Urinary bladder (tissue), 3 donors: ENCODE measurements at regions not wholly inside any gene's neighbourhood (a gene's known extent, or its start where the extent isn't known, plus 50 kb on each side); places are given as distances from the start of the nearest gene placed in this dataset.

Source experiments
- DNase-seq: peaks from one replicate; pipeline ENCODE4 v3.0.0-alpha.2; 2015; ENCODE audit errors: extremely low spot score
- H3K27ac ChIP-seq: one replicate; pipeline ENCODE4 v1.5.1; 2013; ENCODE audit warnings: low read depth, mild to moderate bottlenecking, moderate library complexity
- H3K36me3 ChIP-seq: one replicate; pipeline ENCODE4 v1.6.1; 2013; ENCODE audit warnings: mild to moderate bottlenecking, moderate library complexity; ENCODE audit not compliant: insufficient read depth
- H3K4me1 ChIP-seq: one replicate; pipeline ENCODE4 v1.6.1; 2013; ENCODE audit warnings: mild to moderate bottlenecking, moderate library complexity; ENCODE audit not compliant: insufficient read depth
- H3K4me3 ChIP-seq: one replicate; pipeline ENCODE4 v1.5.1; 2013; ENCODE audit warnings: low read depth, low read length
- WGBS: extraction: QIAGEN DNeasy Blood & Tissue Kit; methylation state at CpG from one replicate; pipeline ENCODE4 v1.1.7; 2013; 5-methylcytosine and 5-hydroxymethylcytosine counted together
- donor health status: healthy with polysubstance abuse.
- donor health status: healthy.

DNA sequence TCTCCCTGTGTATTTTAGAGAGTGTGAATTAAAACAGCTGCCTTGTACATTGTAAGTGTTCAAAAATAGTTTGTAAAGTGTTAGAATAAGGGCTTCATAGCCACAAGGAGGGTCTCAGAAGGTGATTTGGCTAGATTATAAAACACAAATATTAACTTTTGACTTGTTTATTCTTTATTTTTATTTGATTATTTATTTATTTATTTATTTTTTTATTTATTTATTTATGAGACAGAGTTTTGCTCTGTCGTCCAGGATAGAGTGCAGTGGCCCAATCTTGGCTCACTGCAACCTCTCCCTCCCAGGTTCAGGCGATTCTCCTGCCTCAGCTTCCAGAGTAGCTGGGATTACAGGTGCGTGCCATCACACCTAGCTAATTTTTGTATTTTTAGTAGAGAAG, 111.5 kb upstream of the RBFOX1 start:
- DNase-seq: no peak
- 85% methylated on average over 3 of the region's 3 CpGs for WGBS

DNA sequence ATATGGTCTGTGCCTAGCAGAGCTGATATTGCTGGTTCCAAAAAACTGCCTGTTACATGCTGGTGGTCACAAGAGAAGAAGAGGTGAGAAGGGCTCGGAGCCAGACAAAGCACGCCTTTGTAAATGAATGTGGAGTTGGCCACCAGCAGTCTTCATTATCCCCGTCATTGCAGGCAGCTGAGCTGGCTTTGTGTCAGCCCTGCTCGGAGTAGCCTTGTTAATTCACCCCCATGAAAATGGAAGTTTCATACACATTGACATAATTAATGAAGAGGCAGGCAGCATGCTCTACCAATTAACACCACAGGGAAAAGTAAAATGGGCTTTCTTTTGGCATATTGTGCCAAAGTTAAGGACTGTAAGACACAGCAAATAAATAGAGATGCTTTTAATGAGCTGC, 113.7 kb upstream of the RBFOX1 start:
- 29% methylated on average over 4 of the region's 4 CpGs for WGBS
- no peaks in the 10 kb centered on the region for H3K36me3 ChIP-seq
- H3K4me1 ChIP-seq: no peaks in the 10 kb centered on the region
- no peak for DNase-seq
- no peak overlapping the region for H3K27ac ChIP-seq
- H3K4me3 ChIP-seq: no peak overlapping the region

More for the DNA sequence above, 111.5 kb upstream of the RBFOX1 start:
- Histone ChIP-seq H3K4me1 (no peaks in the 10 kb centered on the region), H3K27ac (no peak overlapping the region), H3K36me3 (no peaks in the 10 kb centered on the region), H3K4me3 (no peak overlapping the region)

DNA sequence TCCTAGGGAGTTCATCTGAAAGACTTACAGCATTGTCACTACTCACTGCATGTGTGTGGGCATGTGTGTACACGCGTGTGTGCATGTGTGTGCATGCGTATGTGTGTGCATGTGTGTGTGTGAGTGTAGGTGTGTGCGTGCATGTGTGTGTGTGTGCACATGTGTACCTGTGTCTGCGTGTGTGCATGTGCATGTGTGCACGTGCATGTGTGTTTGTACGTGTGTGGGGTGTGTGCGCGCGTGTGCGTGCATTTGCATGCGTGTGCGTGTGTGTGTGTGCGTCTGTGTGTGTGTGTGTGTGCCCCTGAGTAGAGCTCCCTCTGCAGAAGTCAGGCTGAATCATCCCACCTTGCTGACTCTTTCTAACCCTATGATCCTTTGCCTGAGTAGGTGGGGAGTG, 114.8 kb upstream of the RBFOX1 start:
- WGBS: 87% methylated on average over 14 of the region's 14 CpGs
- no peak overlapping the region for H3K27ac ChIP-seq
- no peak for DNase-seq
- H3K4me1 ChIP-seq: no peaks in the 10 kb centered on the region
- no peak overlapping the region for H3K4me3 ChIP-seq
- no peaks in the 10 kb centered on the region for H3K36me3 ChIP-seq

DNA sequence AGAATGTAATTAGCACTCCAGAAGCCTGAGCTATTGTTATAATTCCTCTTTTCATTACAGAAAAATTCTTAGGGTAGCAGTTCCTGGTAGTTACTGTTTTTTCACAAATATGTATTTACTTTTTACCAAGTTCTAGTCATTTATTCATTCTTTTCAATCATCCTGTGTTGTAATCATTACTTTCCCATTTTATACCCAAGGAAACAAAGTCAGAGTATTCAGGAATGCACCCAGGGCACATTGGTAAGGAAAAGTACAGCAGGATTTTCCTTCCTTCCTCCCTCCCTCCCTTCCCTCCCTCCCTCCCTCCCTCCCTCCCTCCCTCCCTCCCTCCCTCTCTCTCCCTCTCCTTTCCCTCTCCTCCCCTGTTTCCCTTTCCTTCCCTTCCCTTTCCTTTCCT, 115.9 kb upstream of the RBFOX1 start:
- Histone ChIP-seq H3K4me3 (no peak overlapping the region), H3K36me3 (no peaks in the 10 kb centered on the region), H3K27ac (no peak overlapping the region), H3K4me1 (no peaks in the 10 kb centered on the region)
- no peak for DNase-seq

DNA sequence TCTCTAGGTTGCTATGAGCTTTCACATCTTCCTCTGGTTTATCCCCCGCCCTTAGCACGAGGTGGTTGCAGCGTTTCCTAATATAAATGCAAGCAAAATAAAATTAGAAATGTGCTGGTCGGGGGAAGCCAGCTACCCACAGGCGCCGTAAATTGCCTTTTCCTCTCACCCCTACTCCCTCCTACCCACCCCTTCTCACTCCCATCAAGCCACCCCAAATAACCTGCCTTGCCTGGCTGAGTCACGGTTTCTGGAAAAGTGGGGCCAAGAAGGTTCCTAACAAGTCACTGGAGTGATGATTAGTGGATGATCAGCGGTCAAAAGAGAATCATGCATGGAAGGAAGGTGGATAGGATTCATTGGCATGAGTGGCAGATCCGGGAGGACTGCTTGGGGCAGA, 120.9 kb upstream of the RBFOX1 start:
- H3K4me3 ChIP-seq: no peak overlapping the region
- H3K4me1 ChIP-seq: no peaks in the 10 kb centered on the region
- 66% methylated on average over 9 of the region's 9 CpGs for WGBS
- DNase-seq: no peak
- H3K36me3 ChIP-seq: no peaks in the 10 kb centered on the region
- no peak overlapping the region for H3K27ac ChIP-seq

DNA sequence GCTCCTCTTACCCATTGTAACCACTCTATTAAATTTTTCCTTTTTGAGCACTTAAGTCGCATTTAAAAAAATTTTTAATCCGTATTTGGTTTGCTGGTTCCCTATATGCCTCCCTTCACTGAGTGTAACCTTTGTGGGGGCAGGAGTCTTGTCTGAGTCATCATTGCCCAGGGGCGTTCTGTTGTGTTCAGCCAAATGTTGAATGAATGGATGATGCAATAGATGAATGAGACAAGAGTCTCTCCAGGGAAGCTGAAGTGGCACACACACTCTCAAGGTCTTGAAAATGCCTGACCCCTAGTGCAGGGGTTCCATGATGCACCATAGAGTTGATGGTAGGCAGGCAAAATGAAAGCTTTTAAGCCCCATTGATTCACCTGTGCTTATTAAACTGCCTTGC, 123.0 kb upstream of the RBFOX1 start:
- Histone ChIP-seq H3K36me3 (no peaks in the 10 kb centered on the region), H3K4me3 (no peak overlapping the region), H3K27ac (no peak overlapping the region), H3K4me1 (no peaks in the 10 kb centered on the region)
- WGBS: 83% methylated on average over 3 of the region's 3 CpGs
- DNase-seq: no peak

DNA sequence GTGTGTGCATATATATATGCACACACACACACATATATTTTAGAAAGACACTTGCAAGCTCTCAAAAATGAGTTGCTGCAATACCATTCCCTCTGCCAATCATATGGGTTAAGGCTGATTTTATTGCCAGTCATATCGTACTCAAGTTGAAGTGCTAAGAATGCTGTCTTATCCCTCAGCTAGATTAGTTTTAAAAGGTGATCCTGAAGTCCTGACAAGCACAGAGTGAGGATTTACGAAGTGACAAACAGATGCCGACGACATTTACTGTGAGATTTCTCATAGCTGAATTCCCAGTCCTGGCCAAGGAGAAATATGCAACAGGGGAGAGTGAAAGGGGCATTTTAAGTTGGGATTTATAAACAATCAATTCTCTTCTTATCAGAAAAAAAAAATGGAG, 126.2 kb upstream of the RBFOX1 start:
- Histone ChIP-seq H3K4me3 (no peak overlapping the region), H3K36me3 (no peaks in the 10 kb centered on the region), H3K4me1 (no peaks in the 10 kb centered on the region), H3K27ac (no peak overlapping the region)
- 19% methylated on average over 4 of the region's 4 CpGs for WGBS
- no peak for DNase-seq

DNA sequence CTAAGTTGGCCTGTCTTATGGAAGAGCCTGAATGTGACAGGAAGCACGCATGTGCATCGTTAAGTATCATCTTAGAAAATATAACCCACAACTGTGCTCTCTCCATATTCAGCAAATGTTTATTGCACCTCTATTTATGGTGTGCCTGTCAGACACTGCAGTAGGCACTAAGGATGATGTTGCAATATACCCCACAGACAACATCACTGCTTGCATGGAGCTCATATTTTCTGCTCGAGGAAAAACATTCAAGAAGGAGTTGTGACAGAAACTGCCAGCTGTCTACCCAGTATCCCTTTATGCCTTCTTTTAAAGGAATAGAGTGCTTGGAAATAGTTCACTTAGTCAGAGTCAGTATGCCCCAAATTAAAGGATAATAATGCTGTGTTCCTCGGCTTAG, 132.3 kb upstream of the RBFOX1 start:
- no peak overlapping the region for H3K4me3 ChIP-seq
- 54% methylated on average over 4 of the region's 4 CpGs for WGBS
- no peak overlapping the region for H3K27ac ChIP-seq
- DNase-seq: no peak
- H3K4me1 ChIP-seq: no peaks in the 10 kb centered on the region
- H3K36me3 ChIP-seq: no peaks in the 10 kb centered on the region

DNA sequence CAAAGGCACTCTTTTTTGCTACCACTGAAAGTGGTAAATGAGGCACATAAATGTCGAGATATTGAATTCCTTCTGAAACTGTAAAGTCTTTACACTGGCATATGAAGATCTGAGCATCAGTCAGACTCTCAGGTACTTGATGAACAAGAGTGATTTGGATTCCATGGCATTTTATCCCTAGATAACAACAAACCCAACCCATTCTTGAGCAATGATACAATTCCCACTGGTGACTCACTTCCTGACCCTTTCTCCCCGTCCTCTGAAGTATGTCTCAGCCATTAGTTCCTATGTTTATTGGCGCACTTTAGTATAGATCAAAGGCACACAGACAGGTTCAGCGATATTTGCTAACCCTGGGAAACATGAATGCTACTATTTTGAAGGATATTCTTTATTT, 147.0 kb upstream of the RBFOX1 start:
- Histone ChIP-seq H3K36me3 (no peaks in the 10 kb centered on the region), H3K27ac (no peak overlapping the region), H3K4me1 (no peaks in the 10 kb centered on the region), H3K4me3 (no peak overlapping the region)
- DNase-seq: no peak
- 47% methylated on average over 4 of the region's 4 CpGs for WGBS

DNA sequence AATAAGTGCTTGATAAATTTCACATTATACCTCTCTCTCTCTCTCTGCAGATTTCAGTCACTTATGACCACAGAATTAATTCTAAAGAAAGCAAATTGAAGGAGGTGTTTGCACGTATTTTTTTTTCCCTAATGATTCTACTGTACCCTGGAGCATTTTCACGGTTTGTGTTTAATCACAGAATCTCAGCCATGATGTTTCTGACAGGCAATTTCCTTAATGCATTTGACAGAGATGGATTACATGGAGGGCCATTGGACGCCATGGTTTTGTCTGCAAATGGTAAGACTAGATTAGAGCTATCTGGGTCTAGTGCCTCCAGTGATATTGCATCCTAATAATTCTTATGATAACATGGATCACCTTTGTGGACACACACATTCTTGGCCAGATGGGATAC, 147.5 kb upstream of the RBFOX1 start:
- no peak for DNase-seq
- H3K4me1 ChIP-seq: no peaks in the 10 kb centered on the region
- no peak overlapping the region for H3K27ac ChIP-seq
- no peak overlapping the region for H3K4me3 ChIP-seq
- H3K36me3 ChIP-seq: no peaks in the 10 kb centered on the region
- 29% methylated on average over 3 of the region's 3 CpGs for WGBS

DNA sequence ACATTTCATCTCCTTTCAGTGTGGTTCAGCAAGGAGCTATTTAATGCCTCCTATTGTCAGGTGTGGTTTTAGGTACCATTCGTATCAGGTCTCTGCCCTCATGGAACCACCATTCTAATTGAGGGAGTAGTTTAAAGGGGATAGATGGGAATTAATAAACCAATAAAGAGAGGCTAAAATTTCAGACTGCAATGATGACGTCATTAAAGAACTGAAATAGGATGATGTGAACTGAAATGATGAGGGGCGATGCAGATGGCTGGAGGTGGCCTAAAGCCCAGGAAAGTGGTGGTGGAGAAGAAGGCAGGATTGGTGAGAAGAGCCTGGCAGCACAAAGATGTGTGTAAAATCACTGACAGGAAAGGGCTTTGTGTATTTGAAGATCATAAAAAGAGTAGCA, 148.9 kb upstream of the RBFOX1 start:
- 69% methylated on average over 3 of the region's 3 CpGs for WGBS
- no peak overlapping the region for H3K4me3 ChIP-seq

DNA sequence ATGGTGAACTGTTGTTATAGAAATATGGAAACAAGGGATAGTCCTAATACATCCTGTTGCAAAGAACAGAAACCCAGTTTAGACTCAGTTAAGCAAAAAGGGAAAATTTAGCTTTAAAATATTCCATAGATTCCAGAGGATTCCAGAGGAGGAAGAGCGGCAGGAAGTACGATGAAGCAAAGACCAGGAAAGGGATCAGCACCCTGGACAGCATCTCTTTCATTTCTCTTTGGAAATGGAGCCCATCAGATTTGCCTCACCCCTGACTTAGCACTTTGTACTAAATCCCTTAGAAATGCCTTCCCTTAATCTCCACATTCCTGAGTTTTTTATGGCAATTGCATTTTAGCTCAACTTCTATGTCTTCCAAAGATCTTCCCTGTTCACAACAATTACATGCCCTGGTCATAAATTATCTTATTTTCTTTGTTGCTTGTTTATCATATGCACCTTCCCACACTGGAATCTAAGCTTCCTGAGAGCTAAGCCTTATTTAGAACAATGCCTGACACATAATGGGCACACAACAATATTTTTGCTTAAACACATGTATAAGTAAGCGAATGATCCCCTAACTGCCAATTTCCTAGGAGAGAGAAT, 150.0 kb upstream of the RBFOX1 start:
- Histone ChIP-seq H3K4me1 (no peaks in the 10 kb centered on the region), H3K27ac (no peak overlapping the region), H3K4me3 (no peak overlapping the region), H3K36me3 (no peaks in the 10 kb centered on the region)
- DNase-seq: no peak
- WGBS: 43% methylated on average over 3 of the region's 3 CpGs

More for the DNA sequence above, 148.9 kb upstream of the RBFOX1 start:
- Histone ChIP-seq H3K27ac (no peak overlapping the region), H3K36me3 (no peaks in the 10 kb centered on the region), H3K4me1 (no peaks in the 10 kb centered on the region)
- no peak for DNase-seq

DNA sequence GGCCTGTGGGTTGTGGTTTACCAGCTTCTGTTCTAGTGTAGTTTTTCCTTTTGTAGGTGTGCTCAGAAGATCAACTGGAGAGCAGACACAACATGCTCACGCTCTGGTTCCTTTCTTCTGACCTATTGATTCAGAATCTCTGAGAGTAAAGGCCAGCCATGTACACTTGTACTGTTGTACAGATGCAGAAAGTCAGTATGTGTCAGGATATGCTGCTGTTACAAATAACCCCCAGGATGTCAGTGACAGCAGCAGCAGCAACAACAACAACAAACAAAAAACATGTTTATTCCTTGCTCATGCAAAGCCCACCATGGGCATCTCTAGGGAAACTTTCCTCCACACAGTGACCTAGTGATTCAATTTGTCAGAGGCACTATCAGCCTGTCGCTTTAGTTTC, 154.8 kb upstream of the RBFOX1 start:
- 85% methylated on average over 2 of the region's 2 CpGs for WGBS
- H3K4me3 ChIP-seq: no peak overlapping the region
- no peaks in the 10 kb centered on the region for H3K36me3 ChIP-seq
- no peaks in the 10 kb centered on the region for H3K4me1 ChIP-seq
- no peak overlapping the region for H3K27ac ChIP-seq
- no peak for DNase-seq

DNA sequence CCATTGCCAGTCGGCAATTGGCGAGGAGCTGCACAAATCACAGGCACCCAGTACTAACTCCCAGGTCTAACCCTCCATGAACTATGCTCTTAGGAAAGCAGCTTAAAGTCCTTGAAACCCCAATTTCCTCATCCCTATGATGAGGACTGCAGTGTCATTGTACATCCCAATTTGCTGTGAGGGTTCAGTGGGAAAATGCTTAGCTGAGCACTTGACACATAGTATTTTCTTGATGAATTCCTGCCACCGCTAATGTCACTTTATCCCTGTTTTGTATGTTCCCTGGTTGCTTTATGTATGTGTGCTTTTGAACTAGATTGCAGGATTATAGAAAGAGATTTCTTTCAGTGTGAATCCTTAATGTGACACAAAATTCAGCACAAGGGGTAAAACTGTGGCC, 161.5 kb upstream of the RBFOX1 start:
- no peak overlapping the region for H3K4me3 ChIP-seq
- DNase-seq: no peak
- no peaks in the 10 kb centered on the region for H3K4me1 ChIP-seq
- H3K27ac ChIP-seq: no peak overlapping the region
- H3K36me3 ChIP-seq: no peaks in the 10 kb centered on the region
- WGBS: 87% methylated on average over 3 of the region's 3 CpGs

DNA sequence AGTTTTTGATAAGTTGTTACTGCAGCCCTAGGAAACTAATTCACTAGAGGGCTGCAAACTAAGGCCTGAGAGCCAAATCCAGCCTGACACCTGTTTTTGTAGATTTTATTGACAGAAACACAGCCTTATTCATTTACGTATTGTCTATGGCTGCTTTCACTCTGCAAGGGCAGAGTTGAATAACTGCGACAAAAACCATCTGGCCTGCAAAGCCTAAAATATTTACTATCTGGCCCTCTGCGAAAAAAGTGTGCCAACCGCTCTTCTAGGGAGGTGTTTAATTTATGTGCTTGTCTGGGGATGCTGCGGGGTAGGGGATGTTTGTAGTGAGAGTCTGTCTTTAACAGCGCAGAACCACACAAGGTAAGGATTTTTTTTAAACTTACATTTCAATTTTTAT, 165.0 kb upstream of the RBFOX1 start:
- no peak overlapping the region for H3K4me3 ChIP-seq
- no peak overlapping the region for H3K27ac ChIP-seq
- peak; percentile 2 for DNase-seq
- H3K36me3 ChIP-seq: no peaks in the 10 kb centered on the region
- no peaks in the 10 kb centered on the region for H3K4me1 ChIP-seq
- 42% methylated on average over 6 of the region's 6 CpGs for WGBS
